ENCODE measurements at regions not wholly inside any gene's neighbourhood (a gene's known extent, or its start where the extent isn't known, plus 50 kb on each side); places are given as distances from the start of the nearest gene placed in this dataset.

DNA sequence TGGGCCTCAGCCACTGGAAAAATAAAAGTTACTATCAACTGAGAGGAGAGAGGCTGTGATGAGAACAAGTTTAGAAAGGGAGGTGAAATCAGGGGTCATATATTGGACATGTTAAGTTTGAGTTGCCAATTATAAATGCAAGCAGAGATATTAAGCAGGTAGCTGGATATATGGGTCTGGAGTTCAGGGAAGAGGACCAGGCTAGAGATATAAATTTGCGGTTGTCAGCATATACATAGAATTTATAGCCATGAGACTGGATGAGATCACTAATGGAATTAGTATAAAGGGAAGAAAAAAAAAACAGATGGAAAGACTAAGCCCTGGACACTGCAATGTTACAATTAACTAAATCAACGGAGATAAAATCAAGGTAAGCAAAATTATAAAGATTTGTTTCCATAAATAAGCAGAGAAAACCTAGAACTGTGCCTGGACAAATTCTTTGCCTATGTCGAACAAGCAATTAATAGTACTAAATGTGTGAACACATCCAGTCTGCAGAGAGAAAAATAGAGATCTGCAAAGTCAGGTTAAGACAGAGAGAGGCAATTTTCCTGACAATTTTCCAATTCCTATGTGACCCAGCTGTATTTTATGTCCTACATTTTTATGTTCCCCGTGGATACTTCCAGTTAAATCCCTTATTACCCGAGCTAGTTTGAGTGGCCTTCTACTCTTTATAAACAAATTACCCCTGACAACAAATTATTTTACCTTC, 265.4 kb downstream of the GASK1B start:
- TF ChIP-seq ZBTB7A (IDR thresholded peaks at IDR 0.05; ENCODE audit: low read depth) (no peak), CEBPB (IDR thresholded peaks at IDR 0.05) (no peak), FOXM1 (IDR thresholded peaks at IDR 0.05; ENCODE audit: borderline replicate concordance, low read depth) (no peak), TEAD4 (IDR thresholded peaks at IDR 0.05) (no peak), NFIC (IDR thresholded peaks at IDR 0.05) (no peak), TAF1 (IDR thresholded peaks at IDR 0.05; ENCODE audit: low read depth) (no peak), CREB1 (IDR thresholded peaks at IDR 0.05; ENCODE audit: low read depth) (no peak), EP300 (IDR thresholded peaks at IDR 0.05; ENCODE audit: borderline replicate concordance) (no peak), RAD21 (IDR thresholded peaks at IDR 0.05; ENCODE audit: low read depth) (no peak), YY1 (IDR thresholded peaks at IDR 0.05; ENCODE audit: low read depth) (no peak), EGR1 (IDR thresholded peaks at IDR 0.05) (no peak), TCF12 (IDR thresholded peaks at IDR 0.05; ENCODE audit: low read depth) (no peak)
- TF ChIP-seq, protein P1, sequence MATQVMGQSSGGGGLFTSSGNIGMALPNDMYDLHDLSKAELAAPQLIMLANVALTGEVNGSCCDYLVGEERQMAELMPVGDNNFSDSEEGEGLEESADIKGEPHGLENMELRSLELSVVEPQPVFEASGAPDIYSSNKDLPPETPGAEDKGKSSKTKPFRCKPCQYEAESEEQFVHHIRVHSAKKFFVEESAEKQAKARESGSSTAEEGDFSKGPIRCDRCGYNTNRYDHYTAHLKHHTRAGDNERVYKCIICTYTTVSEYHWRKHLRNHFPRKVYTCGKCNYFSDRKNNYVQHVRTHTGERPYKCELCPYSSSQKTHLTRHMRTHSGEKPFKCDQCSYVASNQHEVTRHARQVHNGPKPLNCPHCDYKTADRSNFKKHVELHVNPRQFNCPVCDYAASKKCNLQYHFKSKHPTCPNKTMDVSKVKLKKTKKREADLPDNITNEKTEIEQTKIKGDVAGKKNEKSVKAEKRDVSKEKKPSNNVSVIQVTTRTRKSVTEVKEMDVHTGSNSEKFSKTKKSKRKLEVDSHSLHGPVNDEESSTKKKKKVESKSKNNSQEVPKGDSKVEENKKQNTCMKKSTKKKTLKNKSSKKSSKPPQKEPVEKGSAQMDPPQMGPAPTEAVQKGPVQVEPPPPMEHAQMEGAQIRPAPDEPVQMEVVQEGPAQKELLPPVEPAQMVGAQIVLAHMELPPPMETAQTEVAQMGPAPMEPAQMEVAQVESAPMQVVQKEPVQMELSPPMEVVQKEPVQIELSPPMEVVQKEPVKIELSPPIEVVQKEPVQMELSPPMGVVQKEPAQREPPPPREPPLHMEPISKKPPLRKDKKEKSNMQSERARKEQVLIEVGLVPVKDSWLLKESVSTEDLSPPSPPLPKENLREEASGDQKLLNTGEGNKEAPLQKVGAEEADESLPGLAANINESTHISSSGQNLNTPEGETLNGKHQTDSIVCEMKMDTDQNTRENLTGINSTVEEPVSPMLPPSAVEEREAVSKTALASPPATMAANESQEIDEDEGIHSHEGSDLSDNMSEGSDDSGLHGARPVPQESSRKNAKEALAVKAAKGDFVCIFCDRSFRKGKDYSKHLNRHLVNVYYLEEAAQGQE (IDR thresholded peaks at IDR 0.05; ENCODE audit: low read depth) = no peak
- TF ChIP-seq, protein P2, sequence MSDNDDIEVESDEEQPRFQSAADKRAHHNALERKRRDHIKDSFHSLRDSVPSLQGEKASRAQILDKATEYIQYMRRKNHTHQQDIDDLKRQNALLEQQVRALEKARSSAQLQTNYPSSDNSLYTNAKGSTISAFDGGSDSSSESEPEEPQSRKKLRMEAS (IDR thresholded peaks at IDR 0.05) = no peak
- TF ChIP-seq, protein P3, sequence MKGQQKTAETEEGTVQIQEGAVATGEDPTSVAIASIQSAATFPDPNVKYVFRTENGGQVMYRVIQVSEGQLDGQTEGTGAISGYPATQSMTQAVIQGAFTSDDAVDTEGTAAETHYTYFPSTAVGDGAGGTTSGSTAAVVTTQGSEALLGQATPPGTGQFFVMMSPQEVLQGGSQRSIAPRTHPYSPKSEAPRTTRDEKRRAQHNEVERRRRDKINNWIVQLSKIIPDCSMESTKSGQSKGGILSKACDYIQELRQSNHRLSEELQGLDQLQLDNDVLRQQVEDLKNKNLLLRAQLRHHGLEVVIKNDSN (IDR thresholded peaks at IDR 0.05) = no peak

DNA sequence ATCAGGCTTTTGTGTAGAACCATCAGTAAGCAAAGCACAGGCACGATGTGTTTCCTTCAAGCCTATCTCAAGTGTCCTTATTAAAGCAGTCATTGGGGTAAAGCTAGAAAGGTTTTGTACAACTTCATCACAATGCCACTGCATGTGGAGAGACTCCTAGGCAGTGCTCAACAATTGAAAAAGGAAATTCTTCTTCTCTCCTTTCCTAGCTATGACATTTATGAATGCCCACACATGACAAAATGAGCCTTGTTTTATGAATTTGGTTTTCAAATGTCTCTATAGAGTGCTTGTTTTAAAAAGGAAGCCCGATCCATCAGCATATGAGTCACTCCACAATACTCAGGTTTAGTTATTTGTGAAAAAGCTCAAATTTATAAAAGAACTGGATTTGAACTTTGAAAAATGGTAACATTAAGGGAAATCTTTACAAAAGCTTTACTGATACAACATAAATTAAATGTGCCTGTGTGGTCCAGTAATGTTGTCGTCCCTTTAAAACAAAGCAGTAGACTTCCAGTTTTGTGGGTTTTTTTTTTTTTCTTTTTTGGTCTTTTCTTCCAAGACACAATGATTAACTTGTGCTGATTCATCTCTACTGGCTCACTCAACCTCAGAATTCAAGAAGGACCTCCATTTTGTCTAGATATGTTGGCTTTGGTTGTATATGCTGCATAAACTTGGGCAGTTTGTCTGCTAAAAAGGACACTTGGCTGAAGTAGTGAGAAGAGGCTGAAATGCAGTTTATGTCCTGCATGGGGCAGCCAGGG, 273.8 kb downstream of the GASK1B start:
- TF ChIP-seq, protein P2 (IDR thresholded peaks at IDR 0.05) = no peak
- TF ChIP-seq, protein P3 (IDR thresholded peaks at IDR 0.05) = no peak
- no peak for TF ChIP-seq FOXM1 (IDR thresholded peaks at IDR 0.05; ENCODE audit: borderline replicate concordance, low read depth)
- no peak for TF ChIP-seq NFIC (IDR thresholded peaks at IDR 0.05)
- no peak for TF ChIP-seq EGR1 (IDR thresholded peaks at IDR 0.05)
- no peak for TF ChIP-seq RAD21 (IDR thresholded peaks at IDR 0.05; ENCODE audit: low read depth)
- no peak for TF ChIP-seq TCF12 (IDR thresholded peaks at IDR 0.05; ENCODE audit: low read depth)
- TF ChIP-seq YY1 (IDR thresholded peaks at IDR 0.05; ENCODE audit: low read depth) = no peak

DNA sequence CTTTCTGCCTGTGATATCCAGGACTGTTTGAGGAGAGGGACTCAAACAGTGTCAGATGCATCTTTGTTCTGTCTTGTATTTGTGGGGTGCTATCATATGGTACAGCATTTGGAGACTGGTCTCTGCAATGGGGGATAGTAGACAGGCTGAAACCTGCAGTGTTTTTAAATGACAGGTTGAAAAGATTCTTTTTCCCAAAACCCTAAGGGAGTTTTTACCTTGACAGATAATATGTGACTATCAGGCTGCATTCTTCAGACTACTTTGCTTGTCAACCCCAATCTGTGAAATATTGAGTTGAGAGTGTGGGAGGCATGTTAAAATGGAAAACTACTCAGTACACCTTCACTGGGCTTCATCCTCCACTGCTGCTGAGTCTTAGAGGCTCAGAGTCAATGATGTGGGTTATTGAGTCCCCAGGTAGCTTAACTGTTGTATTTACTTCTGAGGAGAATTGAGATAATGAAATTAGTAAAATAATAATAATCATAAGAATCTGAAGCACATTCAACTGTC, 274.9 kb downstream of the GASK1B start:
- no peak for TF ChIP-seq ZBTB7A (IDR thresholded peaks at IDR 0.05; ENCODE audit: low read depth)
- TF ChIP-seq, protein P1 (IDR thresholded peaks at IDR 0.05; ENCODE audit: low read depth) = no peak
- no peak for TF ChIP-seq CEBPB (IDR thresholded peaks at IDR 0.05)
- no peak for TF ChIP-seq TCF12 (IDR thresholded peaks at IDR 0.05; ENCODE audit: low read depth)
- no peak for TF ChIP-seq RAD21 (IDR thresholded peaks at IDR 0.05; ENCODE audit: low read depth)
- no peak for TF ChIP-seq EP300 (IDR thresholded peaks at IDR 0.05; ENCODE audit: borderline replicate concordance)
- TF ChIP-seq, protein P3 (IDR thresholded peaks at IDR 0.05) = no peak

DNA sequence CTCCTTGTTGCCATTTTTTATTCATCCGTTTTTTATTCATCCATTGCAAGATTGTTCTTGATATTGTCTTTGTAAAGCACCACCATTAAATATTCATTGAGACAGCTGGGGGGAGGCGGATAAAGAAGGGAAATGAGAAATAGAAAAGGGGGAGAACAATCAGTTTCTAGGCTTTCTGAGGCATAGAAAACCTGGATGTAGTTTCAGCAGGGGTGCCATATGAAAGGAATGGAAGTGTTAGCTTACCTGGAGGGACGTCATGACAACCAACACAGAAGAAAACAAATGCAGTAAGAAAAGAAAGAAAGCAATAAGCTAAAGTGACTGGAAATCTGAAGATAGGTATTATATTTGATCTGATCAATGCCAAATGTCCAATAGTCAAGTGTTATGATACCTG, 276.1 kb downstream of the GASK1B start:
- TF ChIP-seq EGR1 (IDR thresholded peaks at IDR 0.05) = no peak
- no peak for TF ChIP-seq FOXM1 (IDR thresholded peaks at IDR 0.05; ENCODE audit: borderline replicate concordance, low read depth)
- TF ChIP-seq, protein P3 (IDR thresholded peaks at IDR 0.05) = no peak
- no peak for TF ChIP-seq CREB1 (IDR thresholded peaks at IDR 0.05; ENCODE audit: low read depth)
- TF ChIP-seq CEBPB (IDR thresholded peaks at IDR 0.05) = no peak
- no peak for TF ChIP-seq ZBTB7A (IDR thresholded peaks at IDR 0.05; ENCODE audit: low read depth)
- TF ChIP-seq, protein P2 (IDR thresholded peaks at IDR 0.05) = no peak
- TF ChIP-seq EP300 (IDR thresholded peaks at IDR 0.05; ENCODE audit: borderline replicate concordance) = no peak
- no peak for TF ChIP-seq TCF12 (IDR thresholded peaks at IDR 0.05; ENCODE audit: low read depth)
- no peak for TF ChIP-seq TEAD4 (IDR thresholded peaks at IDR 0.05)
- TF ChIP-seq, protein P1 (IDR thresholded peaks at IDR 0.05; ENCODE audit: low read depth) = no peak

All from Ishikawa (cell line).